SK-N-SH treated with all-trans-retinoic acid at 6 μM for 48 hours (cell line): ENCODE measurements at regions not wholly inside any gene's neighbourhood (a gene's known extent, or its start where the extent isn't known, plus 50 kb on each side); places are given as distances from the start of the nearest gene placed in this dataset.
"Not testable (repeated sequence)": the region's sequence is repeated elsewhere in the genome, so short reads cannot be mapped to it uniquely, and the experiment has no call there.

Source experiments
- ATAC-seq: fragments of 200-7000 bp; cut with Tn5 transposase; 3 replicates; pipeline ENCODE4 v1.9.1; 2020; ENCODE audit warnings: mild to moderate bottlenecking, moderate library complexity
- CREB5 ChIP-seq: fragments of 250-450 bp; sonication (Bioruptor Pico); IDR thresholded peaks from 2 replicates; pipeline ENCODE4 v1.5.1; 2020; ENCODE audit warnings: low read depth, mild to moderate bottlenecking, moderate library complexity
- CSRNP3 ChIP-seq: fragments of 250-450 bp; sonication (Bioruptor Pico); IDR thresholded peaks from 2 replicates; pipeline ENCODE4 v1.5.1; 2021; ENCODE audit warnings: mild to moderate bottlenecking, moderate library complexity
- ESRRG ChIP-seq: fragments of 250-450 bp; sonication (Bioruptor Pico); IDR thresholded peaks from 2 replicates; pipeline ENCODE4 v1.6.1; 2021; ENCODE audit warnings: mild to moderate bottlenecking
- GLIS3 ChIP-seq: fragments of 250-450 bp; sonication (Bioruptor Pico); IDR thresholded peaks from 2 replicates; pipeline ENCODE4 v1.5.0; 2020; ENCODE audit warnings: mild to moderate bottlenecking, moderate library complexity
- ISL1 ChIP-seq: fragments of 250-450 bp; sonication (Bioruptor Pico); IDR thresholded peaks from 2 replicates; pipeline ENCODE4 v2.1.2; 2022; ENCODE audit warnings: mild to moderate bottlenecking, moderate library complexity
- OSR1 ChIP-seq: fragments of 250-450 bp; sonication (Bioruptor Pico); IDR thresholded peaks from 2 replicates; pipeline ENCODE4 v1.8.0; 2022; ENCODE audit warnings: moderate library complexity, mild to moderate bottlenecking, inconsistent platforms
- POU6F1 ChIP-seq: fragments of 250-450 bp; sonication (Bioruptor Pico); IDR thresholded peaks from 2 replicates; pipeline ENCODE4 v1.8.0; 2021; ENCODE audit warnings: low read depth, mild to moderate bottlenecking, moderate library complexity, borderline replicate concordance
- PPARA ChIP-seq: fragments of 250-450 bp; sonication (Bioruptor Pico); IDR thresholded peaks from 2 replicates; pipeline ENCODE4 v1.5.0; 2020; ENCODE audit warnings: mild to moderate bottlenecking, borderline replicate concordance
- RARB ChIP-seq: fragments of 250-450 bp; sonication (Bioruptor Pico); IDR thresholded peaks from 2 replicates; pipeline ENCODE4 v1.8.0; 2021; ENCODE audit warnings: mild to moderate bottlenecking, moderate library complexity
- SNAI2 ChIP-seq: fragments of 250-450 bp; sonication (Bioruptor Pico); IDR thresholded peaks from 2 replicates; pipeline ENCODE4 v1.5.0; 2020; ENCODE audit warnings: mild to moderate bottlenecking, moderate library complexity
- TCF4 ChIP-seq: fragments of 250-450 bp; sonication (Bioruptor Pico); IDR thresholded peaks from 2 replicates; pipeline ENCODE4 v1.8.0; 2021; ENCODE audit warnings: mild to moderate bottlenecking, moderate library complexity, borderline replicate concordance
- TSHZ2 ChIP-seq: fragments of 250-450 bp; sonication (Bioruptor Pico); IDR thresholded peaks from 2 replicates; pipeline ENCODE4 v1.5.0; 2020; ENCODE audit warnings: mild to moderate bottlenecking, moderate library complexity
- ZFP3 ChIP-seq: fragments of 250-450 bp; sonication (Bioruptor Pico); IDR thresholded peaks from 2 replicates; pipeline ENCODE4 v1.5.0; 2020; ENCODE audit warnings: mild to moderate bottlenecking, moderate library complexity
- ZFP30 ChIP-seq: fragments of 450-650 bp; formaldehyde crosslinking; IDR thresholded peaks from 2 replicates; pipeline ENCODE4 v1.5.0; 2022; ENCODE audit warnings: mild to moderate bottlenecking, moderate library complexity
- ZNF565 ChIP-seq: fragments of 450-650 bp; formaldehyde crosslinking; conservative IDR thresholded peaks from 2 replicates; pipeline ENCODE4 v1.5.0; 2020; ENCODE audit warnings: low read depth, mild to moderate bottlenecking, moderate library complexity

- TF ChIP-seq TSHZ2 (CRISPR knock-in tag) (no peak), CREB5 (CRISPR knock-in tag) (no peak)
These were observed 919.9 kb downstream of the SLITRK1 start (continued) for GRCh38 chr13:82962397-82962796.

GRCh38 chr13:82961757-82962156 lies 920.5 kb downstream of the SLITRK1 start:
- ATAC-seq, result no peak
- TF ChIP-seq OSR1 (CRISPR knock-in tag), result no peak
- TF ChIP-seq TCF4 (CRISPR knock-in tag), result no peak
- TF ChIP-seq GLIS3 (CRISPR knock-in tag), result no peak
- TF ChIP-seq RARB (CRISPR knock-in tag), result no peak
- no peak for TF ChIP-seq ZFP3
- no peak for TF ChIP-seq CREB5 (CRISPR knock-in tag)
- TF ChIP-seq ZFP30, result no peak
- TF ChIP-seq CSRNP3, result no peak
- TF ChIP-seq ZNF565 (CRISPR knock-in tag), result no peak
- no peak for TF ChIP-seq POU6F1 (CRISPR knock-in tag)
- no peak for TF ChIP-seq PPARA (CRISPR knock-in tag)

- not testable (repeated sequence) for ATAC-seq
These were observed 929.9 kb downstream of the SLITRK1 start for GRCh38 chr13:82952336-82952735.

GRCh38 chr13:82947683-82948082 lies 934.6 kb downstream of the SLITRK1 start:
- ATAC-seq, result no peak
- TF ChIP-seq PPARA (CRISPR knock-in tag) (no peak), CREB5 (CRISPR knock-in tag) (no peak), ZNF565 (CRISPR knock-in tag) (no peak), GLIS3 (CRISPR knock-in tag) (no peak), ESRRG (no peak), OSR1 (CRISPR knock-in tag) (no peak), ISL1 (CRISPR knock-in tag) (no peak), SNAI2 (CRISPR knock-in tag) (no peak), POU6F1 (CRISPR knock-in tag) (no peak)
- TF ChIP-seq, all 23 proteins: peak for 0
